ENCODE measurements at regions not wholly inside any gene's neighbourhood (a gene's known extent, or its start where the extent isn't known, plus 50 kb on each side); places are given as distances from the start of the nearest gene placed in this dataset.

- no peak for TF ChIP-seq CTCF (conservative IDR thresholded peaks at IDR 0.05; ENCODE audit: low read length)
- TF ChIP-seq EZH2phosphoT487 (IDR thresholded peaks at IDR 0.05; ENCODE audit: borderline replicate concordance) = no peak
These were observed 60.1 kb upstream of the PAX3 start for GRCh38 chr2:222358876-222359275.

Measured in Loucy (cell line).